Tibial artery (tissue), 4 donors: ENCODE measurements at regions not wholly inside any gene's neighbourhood (a gene's known extent, or its start where the extent isn't known, plus 50 kb on each side); places are given as distances from the start of the nearest gene placed in this dataset.

Experiments
- DNase-seq, 2 donors: peaks; one replicate each; pipeline ENCODE4 v3.0.0-alpha.2; 2019
- H3K27ac ChIP-seq, 2 donors: fragments of 200-600 bp; sonication (generic) in 1 of 2; 1 replicate in 1 of 2; 2 replicates in 1 of 2; pipeline ENCODE4 v1.5.1; 2018 to 2019; ENCODE audit warnings: mild to moderate bottlenecking in 1 of 2
- H3K27me3 ChIP-seq, 2 donors: fragments of 200-600 bp; sonication (generic) in 1 of 2; one replicate each; pipeline versions ENCODE4 v1.5.1 to v1.6.0; 2016 to 2019
- H3K36me3 ChIP-seq, 3 donors: fragments of 200-600 bp; sonication (generic) in 2 of 3; one replicate each; pipeline ENCODE4 v1.5.1; 2016 to 2019; ENCODE audit warnings: mild to moderate bottlenecking in 2 of 3
- H3K4me1 ChIP-seq, 4 donors: fragments of 200-600 bp; sonication (generic) in 2 of 4; 1 replicate in 3 of 4; 2 replicates in 1 of 4; pipeline ENCODE4 v1.5.1; 2016 to 2019
- H3K4me3 ChIP-seq, 2 donors: fragments of 200-600 bp; sonication (generic) in 1 of 2; 1 replicate in 1 of 2; 2 replicates in 1 of 2; pipeline ENCODE4 v1.5.1; 2018 to 2019; ENCODE audit warnings: mild to moderate bottlenecking in 2 of 2
- H3K9me3 ChIP-seq, 3 donors: fragments of 200-600 bp; sonication (generic) in 1 of 3; one replicate each; pipeline ENCODE4 v1.5.1; 2016 to 2019
- CTCF ChIP-seq, 2 experiments: fragments of 200-600 bp in 1 of 2; fragments of 450-650 bp in 1 of 2; IDR thresholded peaks; one replicate each; pipeline ENCODE4 v1.5.1; 2017 to 2019; ENCODE audit warnings: antibody characterized with exemption in 2 of 2, mild to moderate bottlenecking in 1 of 2, moderate library complexity in 1 of 2
- intact Hi-C: fragments of 100-400 bp; cut with DNase I; formaldehyde crosslinking; loops from one replicate; pipeline ENCODE4 v1.15.0; 2023; ENCODE audit warnings: low total_unique reads

GRCh38 chrX:109268340-109268739, 213.5 kb downstream of the GUCY2F start:
- Histone ChIP-seq H3K9me3 (peaks cover 0 to 6% (median 0%) of the 10 kb centered on the region in 3 donors), H3K4me1 (no peaks in the 10 kb centered on the region), H3K27ac (no peak overlapping the region), H3K27me3 (no peaks in the 10 kb centered on the region), H3K36me3 (no peaks in the 10 kb centered on the region), H3K4me3 (no peak overlapping the region)
- no peak for DNase-seq
- intact Hi-C loops, result no loop called here
- TF ChIP-seq CTCF (IDR thresholded peaks at IDR 0.05), result no peak

GRCh38 chrX:109266034-109266433, 215.9 kb downstream of the GUCY2F start:
- no peak for DNase-seq
- no peaks in the 10 kb centered on the region for H3K27me3 ChIP-seq
- intact Hi-C loops, result no loop called here
- H3K4me3 ChIP-seq, result no peak overlapping the region
- TF ChIP-seq CTCF (IDR thresholded peaks at IDR 0.05), result no peak
- no peaks in the 10 kb centered on the region for H3K36me3 ChIP-seq
- peaks cover 0 to 11% (median 4%) of the 10 kb centered on the region in 3 donors for H3K9me3 ChIP-seq
- H3K4me1 ChIP-seq, result no peaks in the 10 kb centered on the region
- no peak overlapping the region for H3K27ac ChIP-seq

- TF ChIP-seq CTCF (IDR thresholded peaks at IDR 0.05), result no peak
- Histone ChIP-seq H3K4me3 (no peak overlapping the region), H3K9me3 (peaks cover 0 to 11% (median 4%) of the 10 kb centered on the region in 3 donors), H3K4me1 (no peaks in the 10 kb centered on the region), H3K27me3 (no peaks in the 10 kb centered on the region), H3K27ac (no peak overlapping the region), H3K36me3 (no peaks in the 10 kb centered on the region)
- DNase-seq, result no peak
- intact Hi-C loops, result no loop called here
Observed at GRCh38 chrX:109264878-109265277, 217.0 kb downstream of the GUCY2F start.

GRCh38 chrX:109261279-109261678, 220.6 kb downstream of the GUCY2F start:
- H3K27ac ChIP-seq, result no peak overlapping the region
- no peak for TF ChIP-seq CTCF (IDR thresholded peaks at IDR 0.05)
- no peaks in the 10 kb centered on the region for H3K27me3 ChIP-seq
- H3K4me1 ChIP-seq, result no peaks in the 10 kb centered on the region
- intact Hi-C loops, result no loop called here
- H3K4me3 ChIP-seq, result no peak overlapping the region
- peaks cover 0 to 11% (median 4%) of the 10 kb centered on the region in 3 donors for H3K9me3 ChIP-seq
- H3K36me3 ChIP-seq, result no peaks in the 10 kb centered on the region
- no peak for DNase-seq

- Histone ChIP-seq H3K36me3 (no peaks in the 10 kb centered on the region), H3K27me3 (no peaks in the 10 kb centered on the region), H3K4me3 (no peak overlapping the region), H3K4me1 (no peaks in the 10 kb centered on the region), H3K9me3 (peaks cover 0 to 21% (median 13%) of the 10 kb centered on the region in 3 donors), H3K27ac (no peak overlapping the region)
- no peak for TF ChIP-seq CTCF (IDR thresholded peaks at IDR 0.05)
- DNase-seq, result no peak
- intact Hi-C loops, result no loop called here
Observed at GRCh38 chrX:109252789-109253188, 229.1 kb downstream of the GUCY2F start.

- Histone ChIP-seq H3K36me3 (no peaks in the 10 kb centered on the region), H3K27me3 (no peaks in the 10 kb centered on the region), H3K4me3 (no peak overlapping the region), H3K27ac (no peak overlapping the region), H3K9me3 (no peaks in the 10 kb centered on the region), H3K4me1 (no peaks in the 10 kb centered on the region)
- no peak for TF ChIP-seq CTCF (IDR thresholded peaks at IDR 0.05)
- no peak for DNase-seq
- intact Hi-C loops, result no loop called here
Observed at GRCh38 chrX:109218761-109219160, 263.1 kb downstream of the GUCY2F start.
